ENCODE measurements at regions not wholly inside any gene's neighbourhood (a gene's known extent, or its start where the extent isn't known, plus 50 kb on each side); places are given as distances from the start of the nearest gene placed in this dataset.

- TF ChIP-seq POLR2AphosphoS5 (IDR thresholded peaks at IDR 0.05) (no peak), EP300 (IDR thresholded peaks at IDR 0.05) (no peak), CTCF (IDR thresholded peaks at IDR 0.05) (no peak)
Measured at GRCh38 chr1:214154596-214155292, 126.2 kb upstream of the SMYD2 start.

All from sigmoid colon (tissue), 4 donors.